GM23248 (cell line): ENCODE measurements at regions not wholly inside any gene's neighbourhood (a gene's known extent, or its start where the extent isn't known, plus 50 kb on each side); places are given as distances from the start of the nearest gene placed in this dataset.

Source experiments
- EZH2 ChIP-seq: fragments of 200-600 bp; sonication (generic); IDR thresholded peaks from 2 replicates; pipeline ENCODE4 v1.6.1; 2018; ENCODE audit warnings: antibody characterized with exemption, mild to moderate bottlenecking; ENCODE audit not compliant: insufficient read depth, poor library complexity, severe bottlenecking
- EZH2phosphoT487 ChIP-seq: fragments of 200-600 bp; sonication (generic); IDR thresholded peaks from 2 replicates; pipeline ENCODE4 v1.6.1; 2018; ENCODE audit warnings: antibody characterized with exemption, moderate library complexity, mild to moderate bottlenecking, low read depth; ENCODE audit not compliant: insufficient read depth

- TF ChIP-seq EZH2phosphoT487 (no peak), EZH2 (no peak)
Observed at GRCh38 chrX:122857734-122858133, 326.3 kb upstream of the GRIA3 start.
